HL-60 (cell line): ENCODE measurements at regions not wholly inside any gene's neighbourhood (a gene's known extent, or its start where the extent isn't known, plus 50 kb on each side); places are given as distances from the start of the nearest gene placed in this dataset.

Experiments
- DNase-seq, 2 experiments: peaks; one replicate each; pipeline ENCODE4 v3.0.0-alpha.2; 2010 to 2020; ENCODE audit warnings: low read depth in 1 of 2, low spot score in 1 of 2
- H3K27ac ChIP-seq: fragments of 250-450 bp; sonication (Bioruptor Pico); replicated peaks from 2 replicates; pipeline ENCODE4 v1.5.1; 2020; ENCODE audit warnings: mild to moderate bottlenecking, moderate library complexity
- H3K27me3 ChIP-seq: fragments of 250-450 bp; sonication (Bioruptor Pico); 2 replicates; pipeline ENCODE4 v1.5.1; 2021; ENCODE audit warnings: mild to moderate bottlenecking, moderate library complexity; ENCODE audit not compliant: insufficient read depth, poor library complexity, severe bottlenecking
- H3K4me3 ChIP-seq: replicated peaks from 2 replicates; pipeline ENCODE4 v1.5.1; 2011; ENCODE audit warnings: mild to moderate bottlenecking, control low read depth, low read length; ENCODE audit not compliant: insufficient read depth
- GABPA ChIP-seq: IDR thresholded peaks from 2 replicates; pipeline ENCODE4 v1.6.1; 2012; ENCODE audit warnings: low read depth
- POLR2AphosphoS5 ChIP-seq: IDR thresholded peaks from 2 replicates; pipeline ENCODE4 v1.6.1; 2012; ENCODE audit warnings: low read depth
- REST ChIP-seq: IDR thresholded peaks from 2 replicates; pipeline ENCODE4 v1.6.1; 2012; ENCODE audit warnings: low read depth; ENCODE audit not compliant: insufficient replicate concordance
- SPI1 ChIP-seq: IDR thresholded peaks from 2 replicates; pipeline ENCODE4 v1.6.1; 2012; ENCODE audit warnings: low read depth, mild to moderate bottlenecking, borderline replicate concordance
- TF ChIP-seq, protein P1 (sequence below): IDR thresholded peaks from one replicate; pipeline ENCODE4 v1.5.1; 2011; ENCODE audit warnings: low read length, control low read depth, inconsistent platforms; ENCODE audit not compliant: insufficient read depth

DNA sequence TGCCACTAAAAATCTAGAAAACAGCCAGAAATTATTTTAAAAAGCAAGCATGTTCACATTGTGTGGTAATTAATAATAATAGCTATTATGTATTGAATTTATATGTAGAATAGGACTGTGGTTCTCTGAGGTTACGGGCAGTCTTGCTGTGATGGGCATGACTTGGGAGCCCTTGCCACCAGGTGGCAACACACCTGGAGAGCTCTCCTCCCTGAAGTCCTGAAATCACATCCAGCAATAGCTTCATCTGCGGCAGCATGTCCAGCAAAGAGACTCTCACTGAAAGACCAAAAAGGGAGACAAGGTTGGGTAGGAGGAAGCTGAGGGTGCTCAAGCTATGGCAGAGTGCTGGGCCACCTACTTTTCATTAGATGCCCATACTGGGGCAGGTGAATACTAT is 206.8 kb upstream of the IL12A start:
- TF ChIP-seq SPI1 (no peak), REST (no peak), GABPA (no peak), POLR2AphosphoS5 (no peak)
- TF ChIP-seq, protein P1, sequence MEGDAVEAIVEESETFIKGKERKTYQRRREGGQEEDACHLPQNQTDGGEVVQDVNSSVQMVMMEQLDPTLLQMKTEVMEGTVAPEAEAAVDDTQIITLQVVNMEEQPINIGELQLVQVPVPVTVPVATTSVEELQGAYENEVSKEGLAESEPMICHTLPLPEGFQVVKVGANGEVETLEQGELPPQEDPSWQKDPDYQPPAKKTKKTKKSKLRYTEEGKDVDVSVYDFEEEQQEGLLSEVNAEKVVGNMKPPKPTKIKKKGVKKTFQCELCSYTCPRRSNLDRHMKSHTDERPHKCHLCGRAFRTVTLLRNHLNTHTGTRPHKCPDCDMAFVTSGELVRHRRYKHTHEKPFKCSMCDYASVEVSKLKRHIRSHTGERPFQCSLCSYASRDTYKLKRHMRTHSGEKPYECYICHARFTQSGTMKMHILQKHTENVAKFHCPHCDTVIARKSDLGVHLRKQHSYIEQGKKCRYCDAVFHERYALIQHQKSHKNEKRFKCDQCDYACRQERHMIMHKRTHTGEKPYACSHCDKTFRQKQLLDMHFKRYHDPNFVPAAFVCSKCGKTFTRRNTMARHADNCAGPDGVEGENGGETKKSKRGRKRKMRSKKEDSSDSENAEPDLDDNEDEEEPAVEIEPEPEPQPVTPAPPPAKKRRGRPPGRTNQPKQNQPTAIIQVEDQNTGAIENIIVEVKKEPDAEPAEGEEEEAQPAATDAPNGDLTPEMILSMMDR, result no peak

GRCh38 chr3:159782724-159783421 is 205.8 kb upstream of the IL12A start:
- TF ChIP-seq SPI1 (no peak), POLR2AphosphoS5 (no peak), GABPA (no peak), REST (no peak)
- TF ChIP-seq, protein P1, result no peak
- no peak for DNase-seq
- Histone ChIP-seq H3K4me3 (no peak overlapping the region), H3K27me3 (no peaks in the 10 kb centered on the region), H3K27ac (no peak overlapping the region)

More for the DNA sequence above, 206.8 kb upstream of the IL12A start:
- Histone ChIP-seq H3K4me3 (no peak overlapping the region), H3K27ac (no peak overlapping the region), H3K27me3 (no peaks in the 10 kb centered on the region)
- DNase-seq, result no peak

GRCh38 chr3:159783780-159784742 is 204.6 kb upstream of the IL12A start:
- TF ChIP-seq REST (no peak), SPI1 (no peak), POLR2AphosphoS5 (no peak), GABPA (no peak)
- TF ChIP-seq, protein P1, result no peak
- Histone ChIP-seq H3K4me3 (no peak overlapping the region), H3K27ac (no peak overlapping the region), H3K27me3 (no peaks in the 10 kb centered on the region)
- no peak for DNase-seq
